ENCODE measurements at regions not wholly inside any gene's neighbourhood (a gene's known extent, or its start where the extent isn't known, plus 50 kb on each side); places are given as distances from the start of the nearest gene placed in this dataset.

DNA sequence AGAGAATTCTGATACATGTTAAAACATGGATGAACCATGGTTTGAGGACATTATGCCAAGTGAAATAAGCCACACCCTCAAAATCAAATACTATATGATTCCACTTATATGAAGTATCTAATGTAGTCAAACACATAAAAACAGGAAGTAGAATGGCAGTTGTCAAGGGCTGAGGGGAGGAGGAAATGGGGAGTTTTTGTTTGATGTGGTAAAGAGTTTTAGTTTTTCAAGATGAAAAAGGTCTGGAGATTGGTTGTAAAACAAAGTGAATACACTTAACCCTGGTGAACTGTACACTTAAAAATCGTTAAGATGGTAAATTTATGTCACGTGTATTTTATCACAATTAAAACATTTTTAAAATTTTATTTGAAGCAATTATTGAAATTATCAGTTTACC, 127.4 kb upstream of the GRIK2 start:
- TF ChIP-seq POLR2A (IDR thresholded peaks at IDR 0.05) (no peak), POLR2AphosphoS5 (IDR thresholded peaks at IDR 0.05) (no peak)
- TF ChIP-seq, protein P1, sequence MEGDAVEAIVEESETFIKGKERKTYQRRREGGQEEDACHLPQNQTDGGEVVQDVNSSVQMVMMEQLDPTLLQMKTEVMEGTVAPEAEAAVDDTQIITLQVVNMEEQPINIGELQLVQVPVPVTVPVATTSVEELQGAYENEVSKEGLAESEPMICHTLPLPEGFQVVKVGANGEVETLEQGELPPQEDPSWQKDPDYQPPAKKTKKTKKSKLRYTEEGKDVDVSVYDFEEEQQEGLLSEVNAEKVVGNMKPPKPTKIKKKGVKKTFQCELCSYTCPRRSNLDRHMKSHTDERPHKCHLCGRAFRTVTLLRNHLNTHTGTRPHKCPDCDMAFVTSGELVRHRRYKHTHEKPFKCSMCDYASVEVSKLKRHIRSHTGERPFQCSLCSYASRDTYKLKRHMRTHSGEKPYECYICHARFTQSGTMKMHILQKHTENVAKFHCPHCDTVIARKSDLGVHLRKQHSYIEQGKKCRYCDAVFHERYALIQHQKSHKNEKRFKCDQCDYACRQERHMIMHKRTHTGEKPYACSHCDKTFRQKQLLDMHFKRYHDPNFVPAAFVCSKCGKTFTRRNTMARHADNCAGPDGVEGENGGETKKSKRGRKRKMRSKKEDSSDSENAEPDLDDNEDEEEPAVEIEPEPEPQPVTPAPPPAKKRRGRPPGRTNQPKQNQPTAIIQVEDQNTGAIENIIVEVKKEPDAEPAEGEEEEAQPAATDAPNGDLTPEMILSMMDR (IDR thresholded peaks at IDR 0.05), result no peak
